Naive thymus-derived CD4-positive, alpha-beta T cell (primary cell): ENCODE measurements at regions not wholly inside any gene's neighbourhood (a gene's known extent, or its start where the extent isn't known, plus 50 kb on each side); places are given as distances from the start of the nearest gene placed in this dataset.
"Not testable (repeated sequence)": the region's sequence is repeated elsewhere in the genome, so short reads cannot be mapped to it uniquely, and the experiment has no call there.

Experiments
- ATAC-seq: fragments of 150-1000 bp; cut with Tn5 transposase; 2 replicates; pipeline ENCODE4 v1.10.0; 2021; ENCODE audit warnings: mild to moderate bottlenecking, moderate library complexity
- CTCF ChIA-PET: fragments of 350-600 bp; sonication (Branson Sonifier 250); formaldehyde crosslinking; loops from one replicate; lab custom pipeline; 2021; ENCODE audit warnings: antibody characterized with exemption; lab: Charles Lee
- POLR2A ChIA-PET: fragments of 350-600 bp; sonication (Branson Sonifier 250); formaldehyde crosslinking; loops from one replicate; lab custom pipeline; 2021; ENCODE audit warnings: antibody characterized with exemption, inconsistent platforms; lab: Charles Lee
- DNase-seq, 9 donors: peaks; one replicate each; pipeline versions ENCODE4 v3.0.0 to v3.0.0-alpha.2; 2020 to 2022; ENCODE audit warnings: mixed read lengths in 1 of 9
- H3K27ac ChIP-seq: one replicate; pipeline ENCODE4 v1.7.0; 2013; ENCODE audit warnings: mild to moderate bottlenecking, low read depth, low read length, moderate library complexity
- H3K27me3 ChIP-seq, 2 donors: one replicate each; pipeline ENCODE4 v1.7.0; 2013; ENCODE audit warnings: low read length in 2 of 2, mild to moderate bottlenecking in 2 of 2, moderate library complexity in 2 of 2; ENCODE audit not compliant: control insufficient read depth in 2 of 2, insufficient read depth in 2 of 2
- H3K36me3 ChIP-seq, 3 experiments: 1 replicate in 2 of 3; 2 replicates in 1 of 3; pipeline ENCODE4 v1.7.0; 2013; ENCODE audit warnings: low read length in 3 of 3, mild to moderate bottlenecking in 3 of 3, moderate library complexity in 1 of 3; ENCODE audit not compliant: insufficient read depth in 3 of 3, control insufficient read depth in 2 of 3
- H3K4me1 ChIP-seq, 2 donors: one replicate each; pipeline ENCODE4 v1.7.0; 2013; ENCODE audit warnings: low read length in 2 of 2, mild to moderate bottlenecking in 2 of 2, moderate library complexity in 1 of 2; ENCODE audit not compliant: control insufficient read depth in 2 of 2, insufficient read depth in 2 of 2
- H3K4me3 ChIP-seq: 2 replicates; pipeline ENCODE4 v1.7.0; 2013; ENCODE audit warnings: mild to moderate bottlenecking, low read length
- H3K9me3 ChIP-seq, 3 experiments: 1 replicate in 2 of 3; 2 replicates in 1 of 3; pipeline ENCODE4 v1.7.0; 2013; ENCODE audit warnings: low read length in 3 of 3; ENCODE audit not compliant: control insufficient read depth in 2 of 3
- H3K27ac Mint-ChIP-seq, 9 donors: one replicate each; pipeline ENCODE4 v1.8.0; 2020 to 2022; ENCODE audit warnings: mixed read lengths in 9 of 9, mild to moderate bottlenecking in 8 of 9, moderate library complexity in 5 of 9, inconsistent platforms in 2 of 9
- H3K27me3 Mint-ChIP-seq, 5 donors: one replicate each; pipeline ENCODE4 v1.8.0; 2021 to 2022; ENCODE audit warnings: mixed read lengths in 5 of 5, mild to moderate bottlenecking in 1 of 5
- H3K36me3 Mint-ChIP-seq, 5 donors: one replicate each; pipeline ENCODE4 v1.8.0; 2020 to 2022; ENCODE audit warnings: mixed read lengths in 5 of 5, mild to moderate bottlenecking in 3 of 5, inconsistent platforms in 1 of 5
- H3K4me1 Mint-ChIP-seq, 7 donors: one replicate each; pipeline ENCODE4 v1.8.0; 2020 to 2022; ENCODE audit warnings: mixed read lengths in 7 of 7, mild to moderate bottlenecking in 3 of 7, inconsistent platforms in 1 of 7
- H3K4me3 Mint-ChIP-seq, 10 donors: one replicate each; pipeline ENCODE4 v1.8.0; 2020 to 2022; ENCODE audit warnings: mild to moderate bottlenecking in 10 of 10, mixed read lengths in 10 of 10, moderate library complexity in 6 of 10, inconsistent platforms in 2 of 10
- H3K9me3 Mint-ChIP-seq, 11 donors: one replicate each; pipeline ENCODE4 v1.8.0; 2020 to 2022; ENCODE audit warnings: mixed read lengths in 11 of 11, mild to moderate bottlenecking in 4 of 11, inconsistent platforms in 1 of 11, moderate library complexity in 1 of 11
- intact Hi-C, 2 donors: fragments of 100-400 bp; cut with micrococcal nuclease; formaldehyde crosslinking; loops; one replicate each; pipeline ENCODE4 v1.15.1; 2023

DNA sequence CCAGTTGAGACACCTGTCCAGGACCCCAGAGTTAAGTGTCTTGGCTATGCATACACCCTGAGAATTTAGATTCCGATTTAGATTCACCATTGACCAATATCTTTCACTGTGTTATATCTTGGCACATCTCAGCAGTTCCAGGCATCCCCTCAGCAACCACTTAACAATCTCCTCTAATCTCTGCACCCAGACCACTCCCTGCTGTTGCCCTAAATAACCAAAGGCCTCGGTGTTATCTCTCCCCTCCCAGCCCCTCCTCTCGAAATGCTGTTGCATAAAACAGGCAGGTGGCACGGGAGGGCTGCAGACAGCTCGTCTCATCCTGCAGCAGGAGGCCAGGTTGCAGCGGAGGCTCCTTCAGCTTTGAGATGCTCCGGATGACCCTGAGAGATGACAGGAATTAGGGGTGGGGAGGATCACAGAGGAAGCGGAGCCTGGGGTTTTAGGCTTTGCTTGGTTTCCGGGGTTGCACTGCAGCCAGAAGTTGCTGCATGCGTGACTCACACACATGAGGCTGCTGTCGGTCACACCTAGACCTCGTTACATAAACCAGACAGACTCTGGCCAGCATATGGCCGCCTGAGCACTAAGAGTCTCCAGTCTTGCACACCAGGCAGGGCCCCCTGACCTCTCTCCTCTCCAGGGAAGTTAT lies 210.3 kb upstream of the USP9Y start:
- no peak overlapping the region for H3K27ac ChIP-seq
- Mint-ChIP-seq H3K4me3 (peak overlapping the region in 1 of 10 donors; percentile 42), H3K27ac (no peak overlapping the region), H3K27me3 (peaks cover 0 to under 1% (median 0%) of the 10 kb centered on the region in 5 donors), H3K4me1 (peaks cover 0 to 4% (median 0%) of the 10 kb centered on the region in 7 donors), H3K36me3 (no peaks in the 10 kb centered on the region), H3K9me3 (peaks cover 0 to 6% (median 0%) of the 10 kb centered on the region in 11 donors)
- H3K36me3 ChIP-seq: no peaks in the 10 kb centered on the region
- intact Hi-C loops: no loop called here
- no peaks in the 10 kb centered on the region for H3K27me3 ChIP-seq
- ChIA-PET POLR2A (no interaction called here), CTCF (no interaction called here)
- no peak for DNase-seq
- H3K9me3 ChIP-seq: no peaks in the 10 kb centered on the region
- H3K4me1 ChIP-seq: no peaks in the 10 kb centered on the region
- peak; percentile 31 for ATAC-seq
- no peak overlapping the region for H3K4me3 ChIP-seq

DNA sequence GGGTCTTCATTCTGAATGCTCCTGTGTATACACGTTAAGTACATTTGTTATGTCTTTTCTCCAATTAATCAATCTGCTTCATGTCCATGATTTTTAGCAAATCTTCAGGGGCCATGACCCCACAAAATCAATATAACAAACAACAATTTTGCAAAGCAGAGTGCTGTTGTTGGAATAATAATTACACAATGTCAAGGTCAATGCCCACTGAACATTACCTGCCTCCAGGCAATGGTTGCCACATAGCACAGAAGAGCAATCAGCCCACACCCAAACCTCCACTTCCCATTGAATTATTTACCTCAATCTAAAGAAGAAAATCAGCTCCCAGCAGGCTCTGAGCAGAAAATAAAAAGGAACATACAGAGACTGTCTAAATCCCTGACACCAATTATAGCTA lies 208.8 kb upstream of the USP9Y start:
- ChIA-PET POLR2A (no interaction called here), CTCF (no interaction called here)
- Mint-ChIP-seq H3K27ac (no peak overlapping the region), H3K4me3 (no peak overlapping the region), H3K27me3 (no peaks in the 10 kb centered on the region), H3K4me1 (peaks cover 0 to 4% (median 0%) of the 10 kb centered on the region in 7 donors), H3K36me3 (no peaks in the 10 kb centered on the region), H3K9me3 (peaks cover 0 to 4% (median 0%) of the 10 kb centered on the region in 11 donors)
- no peaks in the 10 kb centered on the region for H3K27me3 ChIP-seq
- no peak overlapping the region for H3K4me3 ChIP-seq
- H3K27ac ChIP-seq: no peak overlapping the region
- DNase-seq (no peak), ATAC-seq (no peak)
- no peaks in the 10 kb centered on the region for H3K9me3 ChIP-seq
- intact Hi-C loops: no loop called here
- no peaks in the 10 kb centered on the region for H3K36me3 ChIP-seq
- H3K4me1 ChIP-seq: no peaks in the 10 kb centered on the region

DNA sequence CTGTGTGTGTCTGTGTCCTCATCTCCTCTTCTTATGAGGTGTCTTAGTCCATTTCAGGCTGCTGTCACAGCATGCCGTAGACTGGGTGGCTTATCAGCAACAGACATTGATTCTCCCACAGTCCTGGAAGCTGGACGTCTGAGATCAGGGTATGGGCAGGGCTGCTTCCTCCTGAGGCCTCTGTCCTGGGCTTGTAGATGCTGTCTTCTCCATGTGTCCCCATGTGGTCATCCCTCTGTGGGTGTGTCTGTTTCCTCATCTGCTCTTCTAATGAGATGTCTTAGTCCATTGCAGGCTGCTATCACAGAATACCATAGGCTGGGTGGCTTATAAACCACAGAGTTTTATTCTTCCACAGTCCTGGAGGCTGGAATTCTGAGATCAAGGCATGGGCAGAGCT lies 205.0 kb upstream of the USP9Y start:
- Histone ChIP-seq H3K27me3 (no peaks in the 10 kb centered on the region), H3K36me3 (no peaks in the 10 kb centered on the region), H3K4me1 (no peaks in the 10 kb centered on the region), H3K27ac (no peak overlapping the region), H3K4me3 (no peak overlapping the region), H3K9me3 (no peaks in the 10 kb centered on the region)
- no peaks in the 10 kb centered on the region for H3K36me3 Mint-ChIP-seq
- no peak overlapping the region for H3K4me3 Mint-ChIP-seq
- ChIA-PET CTCF (no interaction called here), POLR2A (no interaction called here)
- intact Hi-C loops: no loop called here
- DNase-seq (no peak), ATAC-seq (no peak)
- no peak overlapping the region for H3K27ac Mint-ChIP-seq
- H3K4me1 Mint-ChIP-seq: peaks cover 0 to 4% (median 2%) of the 10 kb centered on the region in 7 donors
- peaks cover 0 to 2% (median 0%) of the 10 kb centered on the region in 11 donors for H3K9me3 Mint-ChIP-seq
- H3K27me3 Mint-ChIP-seq: peaks cover 0 to 3% (median 0%) of the 10 kb centered on the region in 5 donors

DNA sequence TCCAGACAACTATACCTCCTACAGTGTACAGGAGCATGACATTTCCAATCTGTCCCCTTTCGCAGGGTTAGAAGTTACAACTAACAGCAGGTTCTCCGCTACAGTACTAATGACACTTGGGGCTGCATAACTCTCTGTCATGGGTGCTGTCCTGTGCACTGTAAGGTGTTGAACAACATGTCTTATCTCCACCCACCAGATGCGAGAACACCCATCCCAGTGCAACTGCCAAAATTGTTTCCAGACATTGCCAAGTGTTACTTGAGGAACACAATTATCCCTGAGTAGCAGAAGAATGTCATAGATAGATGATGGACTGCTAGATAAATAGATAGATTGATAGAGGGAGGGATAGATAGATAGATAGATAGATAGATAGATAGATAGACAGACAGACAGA lies 200.9 kb upstream of the USP9Y start:
- Histone ChIP-seq H3K27ac (no peak overlapping the region), H3K36me3 (no peaks in the 10 kb centered on the region), H3K4me1 (no peaks in the 10 kb centered on the region), H3K27me3 (no peaks in the 10 kb centered on the region), H3K9me3 (no peaks in the 10 kb centered on the region), H3K4me3 (no peak overlapping the region)
- ChIA-PET CTCF (no interaction called here), POLR2A (no interaction called here)
- Mint-ChIP-seq H3K4me3 (no peak overlapping the region), H3K27ac (no peak overlapping the region), H3K27me3 (peaks cover 0 to 3% (median 0%) of the 10 kb centered on the region in 5 donors), H3K9me3 (peaks cover 0 to 2% (median 0%) of the 10 kb centered on the region in 11 donors), H3K4me1 (peaks cover 0 to 8% (median 2%) of the 10 kb centered on the region in 7 donors), H3K36me3 (no peaks in the 10 kb centered on the region)
- DNase-seq (no peak), ATAC-seq (no peak)
- intact Hi-C loops: no loop called here

DNA sequence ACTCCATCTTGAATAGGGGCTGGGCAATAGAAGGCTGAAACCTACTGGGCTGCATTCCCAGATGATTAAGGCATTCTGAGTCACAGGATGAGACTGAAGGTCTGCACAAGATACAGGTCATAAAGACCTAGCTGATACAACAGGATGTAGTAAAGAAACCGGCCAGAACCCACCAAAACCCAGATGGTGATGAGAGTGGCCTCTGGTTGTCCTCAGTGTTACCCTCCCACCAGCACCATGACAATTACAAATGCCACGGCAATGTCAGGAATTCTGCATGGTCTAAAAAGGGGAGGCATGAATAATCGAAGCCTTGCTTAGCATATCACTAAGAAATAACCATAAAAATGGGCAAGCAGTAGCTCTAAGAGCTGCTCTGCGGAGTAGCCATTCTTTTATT lies 197.0 kb upstream of the USP9Y start:
- CTCF ChIA-PET, H3K36me3 Mint-ChIP-seq, H3K4me3 ChIP-seq, DNase-seq, H3K4me1 Mint-ChIP-seq, POLR2A ChIA-PET, H3K4me1 ChIP-seq, H3K9me3 ChIP-seq, intact Hi-C loops, H3K27ac ChIP-seq, H3K27ac Mint-ChIP-seq, H3K27me3 ChIP-seq, H3K9me3 Mint-ChIP-seq, H3K36me3 ChIP-seq, ATAC-seq, H3K4me3 Mint-ChIP-seq, H3K27me3 Mint-ChIP-seq: not testable (repeated sequence)

DNA sequence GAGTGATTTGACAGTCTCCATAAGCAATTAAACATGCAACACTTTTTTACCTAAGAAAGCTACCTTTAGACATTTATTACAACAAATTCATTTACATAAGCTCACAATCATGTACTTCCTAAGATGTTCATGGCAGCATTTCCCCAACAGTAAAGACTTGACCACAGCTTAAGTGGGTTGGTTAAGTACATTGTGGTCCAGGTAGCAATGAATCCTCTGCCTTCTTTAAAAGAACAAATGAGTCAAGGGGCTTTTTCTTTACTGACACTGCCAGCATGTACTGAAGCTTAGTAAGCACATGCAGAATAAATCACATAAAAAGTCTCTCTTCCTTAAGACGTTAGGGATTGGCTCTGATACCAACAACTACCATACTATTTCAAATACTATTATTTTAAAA lies 183.7 kb upstream of the USP9Y start:
- Histone ChIP-seq H3K9me3 (no peaks in the 10 kb centered on the region), H3K27me3 (no peaks in the 10 kb centered on the region), H3K36me3 (no peaks in the 10 kb centered on the region), H3K4me3 (no peak overlapping the region), H3K4me1 (no peaks in the 10 kb centered on the region), H3K27ac (no peak overlapping the region)
- Mint-ChIP-seq H3K4me3 (no peak overlapping the region), H3K36me3 (no peaks in the 10 kb centered on the region), H3K4me1 (no peaks in the 10 kb centered on the region), H3K9me3 (peaks cover 0 to 4% (median 0%) of the 10 kb centered on the region in 11 donors), H3K27ac (no peak overlapping the region), H3K27me3 (peaks cover 0 to 4% (median 0%) of the 10 kb centered on the region in 5 donors)
- intact Hi-C loops: no loop called here
- ATAC-seq: no peak
- POLR2A ChIA-PET: no interaction called here
- no peak for DNase-seq
- CTCF ChIA-PET: no interaction called here

DNA sequence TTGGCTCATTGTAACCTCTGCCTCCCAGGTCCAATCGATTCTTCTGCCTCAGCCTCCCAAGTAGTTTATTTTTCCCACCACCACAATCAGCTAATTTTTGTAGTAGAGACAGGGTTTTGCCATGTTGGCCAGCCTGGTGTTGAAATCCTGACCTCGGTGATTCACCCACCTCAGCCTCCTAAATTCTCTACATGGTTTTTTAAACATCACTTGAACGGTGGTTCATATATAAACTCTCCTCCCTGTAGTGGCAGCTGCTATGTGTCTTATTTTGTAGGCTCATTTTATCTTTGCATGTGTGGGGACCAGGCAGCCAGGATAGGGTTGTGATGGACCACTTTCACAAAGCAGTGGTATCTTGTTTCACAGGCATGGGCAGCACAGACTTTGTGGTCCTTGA lies 175.8 kb upstream of the USP9Y start:
- intact Hi-C loops: no loop called here
- H3K4me1 ChIP-seq: no peaks in the 10 kb centered on the region
- ATAC-seq (no peak), DNase-seq (no peak)
- no peaks in the 10 kb centered on the region for H3K36me3 Mint-ChIP-seq
- no peak overlapping the region for H3K4me3 ChIP-seq
- no peaks in the 10 kb centered on the region for H3K27me3 ChIP-seq
- POLR2A ChIA-PET: no interaction called here
- H3K27ac ChIP-seq: no peak overlapping the region
- H3K36me3 ChIP-seq: no peaks in the 10 kb centered on the region
- peaks cover 0 to 19% (median 0%) of the 10 kb centered on the region in 7 donors for H3K4me1 Mint-ChIP-seq
- H3K27ac Mint-ChIP-seq: no peak overlapping the region
- peaks cover 0 to 4% (median 0%) of the 10 kb centered on the region in 5 donors for H3K27me3 Mint-ChIP-seq
- CTCF ChIA-PET: no interaction called here
- no peaks in the 10 kb centered on the region for H3K9me3 ChIP-seq
- no peak overlapping the region for H3K4me3 Mint-ChIP-seq
- H3K9me3 Mint-ChIP-seq: peaks cover 0 to 4% (median 0%) of the 10 kb centered on the region in 11 donors
